ENCODE measurements at regions not wholly inside any gene's neighbourhood (a gene's known extent, or its start where the extent isn't known, plus 50 kb on each side); places are given as distances from the start of the nearest gene placed in this dataset.

DNA sequence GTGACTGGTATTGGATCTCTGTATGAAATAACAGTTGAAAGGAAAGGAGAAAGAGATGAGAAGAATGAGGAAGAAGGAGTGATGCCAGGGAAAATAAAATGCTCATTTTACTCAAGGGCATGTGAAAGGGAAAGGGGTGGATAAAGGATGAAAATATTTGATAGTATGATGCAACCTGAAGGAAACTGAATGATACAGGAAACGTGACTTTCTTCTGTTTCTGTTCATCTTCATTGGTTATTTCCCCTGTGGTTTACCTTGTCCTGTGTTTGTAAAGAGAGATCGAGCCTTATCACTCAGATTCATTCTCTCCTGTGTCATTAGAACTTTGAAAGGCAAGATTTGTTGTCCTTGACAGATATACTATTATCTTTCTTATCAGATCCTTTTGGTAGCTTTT, 243.6 kb upstream of the SLITRK3 start:
- no peak for TF ChIP-seq EZH2 (optimal IDR thresholded peaks at IDR 0.05; ENCODE audit: low read depth, low read length)
- TF ChIP-seq, protein P1, sequence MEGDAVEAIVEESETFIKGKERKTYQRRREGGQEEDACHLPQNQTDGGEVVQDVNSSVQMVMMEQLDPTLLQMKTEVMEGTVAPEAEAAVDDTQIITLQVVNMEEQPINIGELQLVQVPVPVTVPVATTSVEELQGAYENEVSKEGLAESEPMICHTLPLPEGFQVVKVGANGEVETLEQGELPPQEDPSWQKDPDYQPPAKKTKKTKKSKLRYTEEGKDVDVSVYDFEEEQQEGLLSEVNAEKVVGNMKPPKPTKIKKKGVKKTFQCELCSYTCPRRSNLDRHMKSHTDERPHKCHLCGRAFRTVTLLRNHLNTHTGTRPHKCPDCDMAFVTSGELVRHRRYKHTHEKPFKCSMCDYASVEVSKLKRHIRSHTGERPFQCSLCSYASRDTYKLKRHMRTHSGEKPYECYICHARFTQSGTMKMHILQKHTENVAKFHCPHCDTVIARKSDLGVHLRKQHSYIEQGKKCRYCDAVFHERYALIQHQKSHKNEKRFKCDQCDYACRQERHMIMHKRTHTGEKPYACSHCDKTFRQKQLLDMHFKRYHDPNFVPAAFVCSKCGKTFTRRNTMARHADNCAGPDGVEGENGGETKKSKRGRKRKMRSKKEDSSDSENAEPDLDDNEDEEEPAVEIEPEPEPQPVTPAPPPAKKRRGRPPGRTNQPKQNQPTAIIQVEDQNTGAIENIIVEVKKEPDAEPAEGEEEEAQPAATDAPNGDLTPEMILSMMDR (IDR thresholded peaks at IDR 0.05; ENCODE audit: low read length) = no peak

Measured in MM.1S (cell line).